ENCODE measurements at regions not wholly inside any gene's neighbourhood (a gene's known extent, or its start where the extent isn't known, plus 50 kb on each side); places are given as distances from the start of the nearest gene placed in this dataset.
"Not testable (repeated sequence)": the region's sequence is repeated elsewhere in the genome, so short reads cannot be mapped to it uniquely, and the experiment has no call there.

DNA sequence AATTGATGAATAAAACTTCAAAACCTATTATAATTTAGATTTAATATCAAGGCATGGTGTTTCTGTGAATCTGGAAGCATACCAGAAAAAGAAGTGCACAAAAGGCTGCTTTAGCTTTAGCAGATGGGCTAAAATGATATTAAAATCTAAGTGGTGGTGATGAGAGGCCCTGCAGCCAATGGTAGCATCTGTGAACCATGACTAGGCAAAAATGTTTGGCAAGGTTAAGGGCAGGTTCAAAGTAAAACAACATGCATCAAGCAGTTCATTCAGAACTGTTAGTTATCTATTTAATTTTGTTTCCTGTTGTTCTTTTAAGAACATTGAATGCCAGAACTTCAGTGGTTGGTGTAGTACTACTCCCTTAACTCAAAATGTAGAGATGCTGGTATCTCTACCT, 1736.9 kb upstream of the CELF4 start:
- DNase-seq (ENCODE audit: low spot score): no peak

GRCh38 chr18:39299152-39299551, 1733.6 kb upstream of the CELF4 start:
- DNase-seq (ENCODE audit: low spot score): no peak

DNA sequence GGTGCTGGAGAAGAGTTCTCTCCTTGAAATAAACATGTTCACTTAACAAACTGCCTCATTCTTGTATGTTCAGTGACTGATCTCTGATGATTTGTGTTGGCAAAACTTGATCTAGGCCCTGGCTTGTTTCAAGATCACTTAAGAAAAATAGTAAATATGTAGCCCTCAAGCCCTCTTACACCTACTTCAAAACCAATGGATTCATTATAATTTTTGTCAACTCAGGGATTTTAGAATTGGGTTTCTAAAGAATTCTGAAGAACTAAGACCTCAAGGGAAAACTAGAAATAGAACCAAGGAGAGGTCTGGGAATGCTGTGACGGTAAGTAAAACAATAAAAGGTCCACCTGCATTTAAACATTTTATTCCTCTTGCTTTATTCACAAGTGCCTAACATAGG, 1731.6 kb upstream of the CELF4 start:
- DNase-seq (ENCODE audit: low spot score): no peak

DNA sequence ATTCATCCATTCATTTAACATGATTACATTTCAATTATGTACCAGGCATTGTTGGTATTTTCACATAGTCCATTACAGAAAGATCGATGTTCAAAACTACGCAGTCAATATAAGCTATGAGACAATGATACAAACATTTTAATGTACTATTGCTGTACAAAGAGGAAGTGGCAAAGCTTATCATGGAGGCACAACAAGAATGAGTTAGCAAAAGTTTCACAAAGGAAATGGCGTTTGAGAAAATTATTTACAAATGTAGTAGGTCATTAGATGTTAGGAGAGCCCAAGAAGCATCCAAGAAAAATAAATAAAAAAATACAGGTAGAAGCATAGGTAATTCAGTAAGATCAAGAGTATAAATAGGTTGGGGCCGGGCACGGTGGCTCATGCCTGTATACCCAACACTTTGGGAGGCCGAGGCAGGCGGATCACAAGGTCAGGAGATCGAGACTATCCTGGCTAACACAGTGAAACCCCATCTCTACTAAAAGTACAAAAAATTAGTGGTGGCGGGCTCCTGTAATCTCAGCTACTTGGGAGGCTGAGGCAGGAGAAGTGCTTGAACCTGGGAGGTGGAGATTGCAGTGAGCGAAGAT, 1730.8 kb upstream of the CELF4 start:
- DNase-seq (ENCODE audit: low spot score): no peak

DNA sequence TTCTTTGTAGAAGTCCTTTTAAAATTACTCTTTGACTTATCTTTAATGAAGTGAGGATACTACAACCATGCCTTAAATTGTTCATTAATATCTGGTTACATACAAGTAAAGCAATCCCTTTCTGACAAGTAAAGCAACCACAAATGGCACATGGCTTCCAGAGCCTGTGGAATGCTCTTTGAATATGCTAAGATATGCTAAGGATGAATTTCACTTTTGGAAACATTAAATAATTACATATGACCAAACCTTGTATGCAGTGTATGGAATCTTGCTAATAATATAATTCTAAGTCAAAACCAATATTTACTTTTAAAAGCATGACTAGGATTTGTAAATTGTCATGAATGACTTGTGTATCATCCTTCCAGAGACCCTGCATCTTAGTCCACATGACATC, 1711.2 kb upstream of the CELF4 start:
- DNase-seq (ENCODE audit: low spot score): no peak

- no peak for DNase-seq (ENCODE audit: low spot score)
Observed at GRCh38 chr18:39274535-39274934, 1708.9 kb upstream of the CELF4 start.

- no peak for DNase-seq (ENCODE audit: low spot score)
Observed at GRCh38 chr18:39272230-39272629, 1706.6 kb upstream of the CELF4 start.

DNA sequence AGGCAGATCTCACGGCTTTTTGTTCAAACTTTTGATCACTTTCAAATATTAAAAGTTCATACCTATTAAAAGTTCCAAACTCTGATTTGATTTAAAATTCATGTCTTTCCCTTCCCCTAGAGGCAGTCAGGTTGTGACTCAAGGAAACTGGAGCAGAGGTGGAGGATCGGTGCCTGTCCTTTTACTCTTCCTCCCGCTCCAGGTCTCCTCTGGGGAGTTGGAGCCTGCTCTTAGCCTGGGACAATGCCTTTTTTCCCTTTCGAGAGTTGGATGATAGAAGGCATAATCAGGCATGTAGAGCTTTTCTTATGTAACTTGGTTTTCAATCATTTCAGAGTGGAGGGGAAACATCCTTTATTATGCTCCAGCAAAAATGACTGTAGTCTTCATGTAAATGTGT, 1706.1 kb upstream of the CELF4 start:
- DNase-seq (ENCODE audit: low spot score): no peak

DNA sequence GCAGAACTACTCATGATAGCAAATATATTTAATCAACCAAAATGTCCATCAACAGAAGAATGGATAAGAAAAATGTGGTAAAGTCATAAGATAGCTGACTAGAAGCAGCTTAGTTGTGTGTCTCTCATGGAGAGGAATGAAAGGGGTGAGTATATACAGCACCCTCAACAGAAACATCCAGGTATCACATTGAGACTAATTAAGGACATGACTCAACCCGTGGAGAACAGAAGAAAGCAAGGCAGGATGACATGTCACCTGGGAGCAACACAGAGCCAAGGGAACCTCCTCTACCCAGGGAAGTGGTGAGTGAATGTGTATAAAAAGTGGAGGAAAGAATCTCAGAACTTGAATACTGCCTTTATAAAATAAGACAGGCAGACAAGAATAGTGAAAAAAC, 1695.0 kb upstream of the CELF4 start:
- DNase-seq (ENCODE audit: low spot score): no peak

DNA sequence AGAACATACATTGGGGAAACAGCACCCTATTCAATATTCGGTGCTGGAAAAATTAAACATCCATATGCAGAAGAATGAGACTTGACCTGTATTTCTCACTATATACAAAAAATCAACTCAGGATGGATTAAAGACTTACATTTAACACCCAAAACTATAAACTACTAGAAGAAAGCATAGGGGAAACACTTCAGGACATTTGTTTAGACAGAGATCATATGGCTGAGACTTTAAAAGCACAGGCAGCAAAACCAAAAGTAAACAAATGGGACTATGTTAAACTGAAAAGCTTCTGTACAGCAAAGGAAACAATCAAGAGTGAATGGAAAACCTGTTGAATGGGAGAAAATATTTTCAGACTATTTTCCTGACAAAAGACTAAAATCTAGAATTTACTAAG, 1694.1 kb upstream of the CELF4 start:
- DNase-seq (ENCODE audit: low spot score): no peak

DNA sequence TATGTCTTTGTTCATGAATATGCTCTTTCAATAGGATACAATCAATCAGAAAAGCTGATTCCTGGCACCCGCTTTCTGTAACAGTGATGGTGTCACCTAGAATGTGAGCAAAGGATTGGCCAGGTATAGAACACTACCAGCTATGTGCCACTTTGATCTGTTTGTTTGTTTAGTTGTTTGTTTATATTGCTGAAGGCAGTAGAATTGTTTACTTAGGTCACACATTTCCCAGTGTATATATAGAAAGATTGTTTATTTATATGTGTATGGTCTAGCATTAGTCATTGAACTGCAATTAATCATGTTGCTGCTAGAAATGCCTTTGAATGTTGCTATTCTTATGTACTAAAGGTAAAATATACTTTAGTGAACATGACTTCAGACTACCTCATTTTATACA, 1678.6 kb upstream of the CELF4 start:
- DNase-seq (ENCODE audit: low spot score): no peak

DNA sequence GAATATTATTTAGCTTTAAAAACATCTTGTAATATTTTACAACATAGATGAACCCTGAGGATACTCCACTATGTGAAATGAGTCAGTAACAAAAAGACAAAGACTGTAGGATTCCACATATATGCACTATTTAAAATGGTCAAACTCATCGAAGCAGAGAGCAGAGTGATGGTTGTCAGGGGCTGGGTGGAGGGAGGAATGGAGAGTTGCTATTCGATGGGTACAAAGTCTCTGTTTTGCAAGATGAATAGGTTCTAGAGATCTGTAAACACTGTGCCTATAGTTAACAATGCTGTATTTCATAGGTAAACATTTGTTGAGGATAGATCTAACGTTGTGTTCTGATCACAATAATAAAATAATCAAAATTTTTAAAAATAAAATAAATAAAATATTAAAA, 1675.9 kb upstream of the CELF4 start:
- DNase-seq (ENCODE audit: low spot score): no peak

GRCh38 chr18:39238981-39239660, 1673.5 kb upstream of the CELF4 start:
- no peak for DNase-seq (ENCODE audit: low spot score)

DNA sequence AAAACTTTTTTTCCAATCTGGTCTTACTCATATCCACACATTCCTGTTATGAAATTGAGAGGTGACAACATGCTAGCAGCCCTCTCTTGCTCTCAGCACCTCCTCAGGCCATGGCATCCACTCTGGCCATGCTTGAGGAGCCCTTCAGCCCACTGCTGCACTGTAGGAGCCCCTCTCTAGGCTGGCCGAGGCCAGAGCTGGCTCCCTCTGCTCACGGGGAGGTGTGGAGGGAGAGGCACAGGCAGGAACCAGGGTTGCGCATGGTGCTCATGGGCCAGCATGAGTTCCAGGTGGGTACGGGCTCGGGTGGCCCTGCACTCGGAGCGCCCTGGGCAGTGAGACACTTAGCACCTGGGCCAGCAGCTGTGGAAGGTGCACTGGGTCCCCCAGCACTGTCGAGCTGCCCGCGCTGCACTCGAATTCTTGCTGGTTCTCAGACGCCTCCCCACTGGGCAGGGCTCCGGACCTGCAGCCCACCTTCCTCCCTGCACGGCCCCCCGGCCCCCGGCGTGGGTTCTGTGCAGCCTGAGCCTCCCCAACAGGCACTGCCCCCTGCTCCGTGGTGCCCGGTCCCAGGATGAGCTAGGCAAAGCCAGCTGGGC, 1669.6 kb upstream of the CELF4 start:
- no peak for DNase-seq (ENCODE audit: low spot score)

DNA sequence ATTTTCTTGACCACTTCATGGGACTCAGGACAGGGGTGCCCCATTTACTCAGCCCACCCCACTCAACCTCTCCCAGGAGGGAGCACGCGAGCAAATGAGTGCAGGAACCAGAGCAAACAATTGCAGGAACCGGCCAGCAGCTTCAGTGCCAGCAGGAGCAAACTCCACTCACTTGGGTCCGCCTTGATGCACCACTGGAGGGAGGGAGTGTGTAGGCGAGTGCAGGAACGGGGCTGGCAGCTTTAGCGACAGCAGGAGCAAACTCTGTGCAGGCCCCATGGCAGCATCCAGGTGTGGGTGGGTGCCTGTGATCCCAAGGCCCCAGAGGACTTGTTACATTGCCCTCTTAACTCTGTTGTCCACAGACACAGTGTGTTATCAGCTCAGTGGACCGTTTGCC, 1667.3 kb upstream of the CELF4 start:
- no peak for DNase-seq (ENCODE audit: low spot score)

DNA sequence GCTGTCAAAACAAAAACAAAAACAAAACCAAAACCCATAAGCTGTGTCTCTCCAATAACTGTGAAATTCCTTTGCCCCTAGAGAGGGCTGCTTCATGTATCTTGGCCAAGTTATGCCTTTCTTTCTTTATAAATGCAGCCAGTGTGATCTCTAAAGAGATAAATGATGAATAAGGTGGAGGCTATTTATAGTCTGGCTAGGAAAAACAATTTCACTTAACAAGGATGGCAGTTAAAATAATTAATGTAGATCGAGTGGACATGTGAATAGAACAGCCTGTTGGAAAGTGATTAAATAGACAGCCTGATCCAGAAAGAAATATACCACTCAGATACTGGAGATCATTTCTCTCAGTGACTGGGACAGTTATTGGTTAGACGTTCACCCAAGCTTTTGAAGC, 1666.9 kb upstream of the CELF4 start:
- no peak for DNase-seq (ENCODE audit: low spot score)

DNA sequence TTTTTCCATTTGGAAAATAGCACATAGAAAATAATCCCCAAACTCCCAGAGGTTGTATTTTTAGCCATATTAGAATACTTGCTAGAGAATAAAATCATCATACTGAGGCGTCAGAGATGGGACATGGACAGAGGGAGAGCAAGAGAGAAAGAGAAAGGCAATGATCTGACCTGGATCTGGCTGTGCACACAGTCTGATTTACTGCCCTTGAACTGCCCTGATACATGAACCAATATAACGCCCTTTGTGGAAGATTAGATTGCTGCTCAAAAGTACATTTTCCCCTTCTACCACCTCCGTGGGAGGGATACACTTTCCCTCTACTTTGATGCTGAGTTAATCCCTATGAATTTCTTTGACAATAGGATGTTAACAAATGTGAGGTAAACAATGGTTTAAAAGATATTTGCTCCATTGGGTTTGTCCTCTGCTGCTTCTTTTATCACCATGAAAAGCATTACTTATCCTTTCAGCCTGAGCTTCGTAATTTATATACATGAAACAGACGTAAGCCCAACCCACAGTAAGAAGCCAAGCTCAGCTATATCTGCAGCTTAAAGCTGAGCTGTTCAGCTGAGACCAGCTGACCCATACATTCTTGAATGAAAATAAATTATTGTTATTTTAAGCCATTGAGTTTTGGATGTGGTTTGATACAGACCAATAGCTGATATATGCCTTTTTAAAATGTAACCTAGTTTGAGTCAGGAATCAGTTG, 1664.6 kb upstream of the CELF4 start:
- no peak for DNase-seq (ENCODE audit: low spot score)

GRCh38 chr18:39227769-39228168, 1662.2 kb upstream of the CELF4 start:
- not testable (repeated sequence) for DNase-seq (ENCODE audit: low spot score)

DNA sequence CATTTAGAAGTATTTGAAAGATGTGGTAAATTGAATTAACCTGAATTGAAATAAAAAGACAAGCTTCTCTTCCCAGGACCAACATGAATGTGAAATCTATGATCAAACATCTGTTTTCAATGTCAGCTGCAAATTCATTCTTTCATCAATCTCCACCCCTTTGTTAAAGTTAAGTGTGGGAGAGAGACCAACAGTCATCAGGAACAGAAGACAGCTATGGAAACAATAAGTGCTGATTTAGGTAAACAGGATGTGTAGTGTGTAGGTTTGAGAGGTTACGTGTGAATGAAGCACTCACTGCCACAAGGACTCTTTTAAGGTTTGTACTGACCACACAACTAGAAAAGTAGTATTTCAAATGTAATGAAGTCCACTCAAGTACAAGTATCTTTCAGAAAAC, 1659.8 kb upstream of the CELF4 start:
- no peak for DNase-seq (ENCODE audit: low spot score)

- DNase-seq (ENCODE audit: low spot score): no peak
Observed at GRCh38 chr18:39223283-39223682, 1657.7 kb upstream of the CELF4 start.

DNA sequence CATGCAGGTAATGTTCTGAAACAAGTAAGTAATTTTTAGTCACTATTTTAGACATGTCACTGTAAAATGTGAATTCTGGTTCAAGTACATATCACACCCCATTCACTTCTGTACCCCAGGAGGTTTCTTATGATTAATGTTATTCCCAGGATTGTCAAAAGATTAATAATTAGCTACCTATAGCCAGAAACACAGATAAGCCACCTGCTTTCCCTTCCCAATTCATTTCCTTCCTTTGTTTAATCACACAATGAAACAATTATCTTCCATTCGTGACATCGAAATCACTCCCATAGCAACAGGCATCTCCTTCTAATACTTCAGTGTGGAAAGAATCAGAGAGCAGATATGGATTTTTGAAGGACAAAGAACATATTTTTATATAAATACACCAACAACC, 1650.3 kb upstream of the CELF4 start:
- DNase-seq (ENCODE audit: low spot score): no peak

- no peak for DNase-seq (ENCODE audit: low spot score)
Observed at GRCh38 chr18:39211461-39211860, 1645.9 kb upstream of the CELF4 start.

DNA sequence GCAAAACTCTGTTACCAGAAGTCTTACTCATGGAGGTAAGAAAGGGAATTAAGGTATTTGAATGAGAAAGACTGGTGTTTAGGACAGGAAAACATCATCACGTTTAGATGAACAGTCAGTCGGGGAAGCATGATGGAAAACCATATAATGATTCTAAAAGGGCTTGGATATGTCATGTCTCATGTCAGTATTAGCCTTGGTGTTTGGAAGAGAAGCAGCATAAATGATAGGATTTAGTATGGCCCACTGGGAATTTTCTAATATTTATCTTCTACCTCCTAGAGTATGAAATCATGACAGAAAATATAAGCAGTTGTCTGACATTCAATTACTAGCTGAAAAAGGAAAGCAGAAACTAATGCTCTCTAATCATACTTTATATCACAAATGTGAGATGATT, 1643.6 kb upstream of the CELF4 start:
- DNase-seq (ENCODE audit: low spot score): no peak
